ENCODE measurements at regions not wholly inside any gene's neighbourhood (a gene's known extent, or its start where the extent isn't known, plus 50 kb on each side); places are given as distances from the start of the nearest gene placed in this dataset.

- no peak for TF ChIP-seq CTCF (IDR thresholded peaks at IDR 0.05; ENCODE audit: insufficient read depth, low read depth, low read length, missing control alignments)
- DNase-seq (ENCODE audit: low read depth): no peak
- no peak overlapping the region for H3K4me3 ChIP-seq (ENCODE audit: low read length)
Measured at GRCh38 chr2:204060841-204061240, 124.3 kb downstream of the ICOS start.

GRCh38 chr2:204061241-204061640 lies 124.7 kb downstream of the ICOS start:
- H3K4me3 ChIP-seq (ENCODE audit: low read length): no peak overlapping the region
- DNase-seq (ENCODE audit: low read depth): no peak
- TF ChIP-seq CTCF (IDR thresholded peaks at IDR 0.05; ENCODE audit: insufficient read depth, low read depth, low read length, missing control alignments): no peak

- no peak for TF ChIP-seq CTCF (IDR thresholded peaks at IDR 0.05; ENCODE audit: insufficient read depth, low read depth, low read length, missing control alignments)
- no peak overlapping the region for H3K4me3 ChIP-seq (ENCODE audit: low read length)
- no peak for DNase-seq (ENCODE audit: low read depth)
Measured at GRCh38 chr2:204064119-204064518, 127.6 kb downstream of the ICOS start.

GRCh38 chr2:204065566-204065965 lies 129.0 kb downstream of the ICOS start:
- TF ChIP-seq CTCF (IDR thresholded peaks at IDR 0.05; ENCODE audit: insufficient read depth, low read depth, low read length, missing control alignments): no peak
- DNase-seq (ENCODE audit: low read depth): no peak
- H3K4me3 ChIP-seq (ENCODE audit: low read length): no peak overlapping the region

- TF ChIP-seq CTCF (IDR thresholded peaks at IDR 0.05; ENCODE audit: insufficient read depth, low read depth, low read length, missing control alignments): no peak
- DNase-seq (ENCODE audit: low read depth): peak; percentile 6
Measured at GRCh38 chr2:204066051-204066450, 129.5 kb downstream of the ICOS start.

GRCh38 chr2:204069804-204070203 lies 133.2 kb downstream of the ICOS start:
- TF ChIP-seq CTCF (IDR thresholded peaks at IDR 0.05; ENCODE audit: insufficient read depth, low read depth, low read length, missing control alignments): no peak
- DNase-seq (ENCODE audit: low read depth): peak; percentile 6

More at GRCh38 chr2:204066051-204066450, 129.5 kb downstream of the ICOS start:
- H3K4me3 ChIP-seq (ENCODE audit: low read length): no peak overlapping the region

GRCh38 chr2:204072443-204073324 lies 136.1 kb downstream of the ICOS start:
- no peak overlapping the region for H3K4me3 ChIP-seq (ENCODE audit: low read length)
- TF ChIP-seq CTCF (IDR thresholded peaks at IDR 0.05; ENCODE audit: insufficient read depth, low read depth, low read length, missing control alignments): peak; percentile 16
- DNase-seq (ENCODE audit: low read depth): peak; percentile 13

More at GRCh38 chr2:204069804-204070203, 133.2 kb downstream of the ICOS start:
- no peak overlapping the region for H3K4me3 ChIP-seq (ENCODE audit: low read length)

Data from epithelial cell of esophagus (primary cell).